Activated CD8-positive, alpha-beta memory T cell treated with anti-CD3 and anti-CD28 coated beads for 36 hours (primary cell): ENCODE measurements at regions not wholly inside any gene's neighbourhood (a gene's known extent, or its start where the extent isn't known, plus 50 kb on each side); places are given as distances from the start of the nearest gene placed in this dataset.
"Not testable (repeated sequence)": the region's sequence is repeated elsewhere in the genome, so short reads cannot be mapped to it uniquely, and the experiment has no call there.

Source experiments
- CTCF ChIA-PET: fragments of 350-600 bp; sonication (Branson Sonifier 250); formaldehyde crosslinking; loops from one replicate; lab custom pipeline; 2021; ENCODE audit warnings: antibody characterized with exemption; lab: Charles Lee
- POLR2A ChIA-PET: fragments of 350-600 bp; sonication (Branson Sonifier 250); formaldehyde crosslinking; loops from one replicate; lab custom pipeline; 2021; ENCODE audit warnings: antibody characterized with exemption; lab: Charles Lee

GRCh38 chr12:9454021-9454420 is 153.7 kb downstream of the KLRB1 start:
- POLR2A ChIA-PET, CTCF ChIA-PET: not testable (repeated sequence)

- CTCF ChIA-PET: interaction anchor here (0.6 kb wide), 1 partner anchor 118 kb away, joined by 3 read pairs; no protein-coding TSS in a partner anchor
- POLR2A ChIA-PET: not testable (repeated sequence)
Measured at GRCh38 chr12:9450127-9450567, 157.6 kb downstream of the KLRB1 start.

GRCh38 chr12:9449657-9450126 is 158.0 kb downstream of the KLRB1 start:
- CTCF ChIA-PET: not testable (repeated sequence)

GRCh38 chr12:9449181-9449580 is 158.5 kb downstream of the KLRB1 start:
- CTCF ChIA-PET: no interaction called here
- POLR2A ChIA-PET: no interaction called here

More at GRCh38 chr12:9449657-9450126, 158.0 kb downstream of the KLRB1 start:
- POLR2A ChIA-PET: not testable (repeated sequence)

GRCh38 chr12:9448648-9449047 is 159.1 kb downstream of the KLRB1 start:
- CTCF ChIA-PET, POLR2A ChIA-PET: not testable (repeated sequence)

- CTCF ChIA-PET, POLR2A ChIA-PET: not testable (repeated sequence)
Measured at GRCh38 chr12:9447791-9448614, 159.7 kb downstream of the KLRB1 start.

GRCh38 chr12:9446883-9447761 is 160.6 kb downstream of the KLRB1 start:
- POLR2A ChIA-PET, CTCF ChIA-PET: not testable (repeated sequence)

- CTCF ChIA-PET: not testable (repeated sequence)
Measured at GRCh38 chr12:9440428-9440827, 167.3 kb downstream of the KLRB1 start.

GRCh38 chr12:9435682-9436081 is 172.0 kb downstream of the KLRB1 start:
- POLR2A ChIA-PET, CTCF ChIA-PET: not testable (repeated sequence)

More at GRCh38 chr12:9440428-9440827, 167.3 kb downstream of the KLRB1 start:
- POLR2A ChIA-PET: not testable (repeated sequence)

GRCh38 chr12:9430385-9430784 is 177.3 kb downstream of the KLRB1 start:
- POLR2A ChIA-PET, CTCF ChIA-PET: not testable (repeated sequence)

- POLR2A ChIA-PET, CTCF ChIA-PET: not testable (repeated sequence)
Measured at GRCh38 chr12:9428856-9429255, 178.9 kb downstream of the KLRB1 start.

- POLR2A ChIA-PET, CTCF ChIA-PET: not testable (repeated sequence)
Measured at GRCh38 chr12:9425429-9425828, 182.3 kb downstream of the KLRB1 start.

- CTCF ChIA-PET, POLR2A ChIA-PET: not testable (repeated sequence)
Measured at GRCh38 chr12:9424175-9424740, 183.5 kb downstream of the KLRB1 start.

- POLR2A ChIA-PET, CTCF ChIA-PET: not testable (repeated sequence)
Measured at GRCh38 chr12:9422689-9423088, 185.0 kb downstream of the KLRB1 start.

GRCh38 chr12:9421520-9422086 is 186.1 kb downstream of the KLRB1 start:
- CTCF ChIA-PET, POLR2A ChIA-PET: not testable (repeated sequence)

- POLR2A ChIA-PET, CTCF ChIA-PET: not testable (repeated sequence)
Measured at GRCh38 chr12:9420817-9421519, 186.7 kb downstream of the KLRB1 start.

- CTCF ChIA-PET, POLR2A ChIA-PET: not testable (repeated sequence)
Measured at GRCh38 chr12:9418669-9419041, 189.1 kb downstream of the KLRB1 start.

GRCh38 chr12:9417947-9418668 is 189.6 kb downstream of the KLRB1 start:
- POLR2A ChIA-PET, CTCF ChIA-PET: not testable (repeated sequence)
